Sigmoid colon (tissue), 4 donors: ENCODE measurements at regions not wholly inside any gene's neighbourhood (a gene's known extent, or its start where the extent isn't known, plus 50 kb on each side); places are given as distances from the start of the nearest gene placed in this dataset.

Source experiments
- EP300 ChIP-seq, 4 donors: sonication (generic); formaldehyde crosslinking; IDR thresholded peaks; one replicate each; pipeline ENCODE4 v1.6.1; 2017; ENCODE audit warnings: antibody characterized with exemption in 4 of 4
- POLR2A ChIP-seq, 2 donors: fragments of 450-650 bp; IDR thresholded peaks; one replicate each; pipeline ENCODE4 v1.6.1; 2016; ENCODE audit warnings: antibody characterized with exemption in 2 of 2, mild to moderate bottlenecking in 2 of 2, moderate library complexity in 2 of 2
- TF ChIP-seq, protein P1 (sequence below), 4 experiments: fragments of 450-650 bp in 3 of 4; fragments of 200-600 bp in 1 of 4; IDR thresholded peaks; one replicate each; pipeline ENCODE4 v1.5.1; 2016 to 2019; ENCODE audit warnings: antibody characterized with exemption in 4 of 4, mild to moderate bottlenecking in 3 of 4, moderate library complexity in 2 of 4

DNA sequence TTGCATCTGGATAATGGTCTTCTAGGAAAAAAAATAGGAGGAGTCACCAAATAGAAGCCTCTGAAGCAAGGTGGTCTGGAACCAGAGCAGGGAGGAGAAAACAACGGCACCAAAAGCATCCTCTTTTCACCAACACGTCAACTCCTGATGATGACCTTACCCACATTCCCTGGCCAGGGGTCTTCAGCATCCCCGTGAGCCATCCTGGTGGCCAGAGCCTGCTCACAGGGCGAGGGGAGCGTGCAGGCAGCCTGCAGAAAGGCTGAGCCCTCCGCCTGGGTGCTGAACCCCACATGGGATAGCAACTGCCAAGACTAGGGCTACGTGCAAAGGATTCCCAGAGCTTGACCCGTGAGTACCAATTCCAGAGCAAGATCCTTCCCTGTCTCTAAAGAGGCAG is 191.0 kb downstream of the NDUFA10 start:
- TF ChIP-seq, protein P1, sequence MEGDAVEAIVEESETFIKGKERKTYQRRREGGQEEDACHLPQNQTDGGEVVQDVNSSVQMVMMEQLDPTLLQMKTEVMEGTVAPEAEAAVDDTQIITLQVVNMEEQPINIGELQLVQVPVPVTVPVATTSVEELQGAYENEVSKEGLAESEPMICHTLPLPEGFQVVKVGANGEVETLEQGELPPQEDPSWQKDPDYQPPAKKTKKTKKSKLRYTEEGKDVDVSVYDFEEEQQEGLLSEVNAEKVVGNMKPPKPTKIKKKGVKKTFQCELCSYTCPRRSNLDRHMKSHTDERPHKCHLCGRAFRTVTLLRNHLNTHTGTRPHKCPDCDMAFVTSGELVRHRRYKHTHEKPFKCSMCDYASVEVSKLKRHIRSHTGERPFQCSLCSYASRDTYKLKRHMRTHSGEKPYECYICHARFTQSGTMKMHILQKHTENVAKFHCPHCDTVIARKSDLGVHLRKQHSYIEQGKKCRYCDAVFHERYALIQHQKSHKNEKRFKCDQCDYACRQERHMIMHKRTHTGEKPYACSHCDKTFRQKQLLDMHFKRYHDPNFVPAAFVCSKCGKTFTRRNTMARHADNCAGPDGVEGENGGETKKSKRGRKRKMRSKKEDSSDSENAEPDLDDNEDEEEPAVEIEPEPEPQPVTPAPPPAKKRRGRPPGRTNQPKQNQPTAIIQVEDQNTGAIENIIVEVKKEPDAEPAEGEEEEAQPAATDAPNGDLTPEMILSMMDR (IDR thresholded peaks at IDR 0.05): no peak
- TF ChIP-seq EP300 (IDR thresholded peaks at IDR 0.05): no peak
- no peak for TF ChIP-seq POLR2A (IDR thresholded peaks at IDR 0.05)
